ENCODE measurements at regions not wholly inside any gene's neighbourhood (a gene's known extent, or its start where the extent isn't known, plus 50 kb on each side); places are given as distances from the start of the nearest gene placed in this dataset.
"Not testable (repeated sequence)": the region's sequence is repeated elsewhere in the genome, so short reads cannot be mapped to it uniquely, and the experiment has no call there.

GRCh38 chr4:38416450-38417014 is 247.5 kb upstream of the KLF3 start:
- no peak for DNase-seq (ENCODE audit: low read depth)

DNA sequence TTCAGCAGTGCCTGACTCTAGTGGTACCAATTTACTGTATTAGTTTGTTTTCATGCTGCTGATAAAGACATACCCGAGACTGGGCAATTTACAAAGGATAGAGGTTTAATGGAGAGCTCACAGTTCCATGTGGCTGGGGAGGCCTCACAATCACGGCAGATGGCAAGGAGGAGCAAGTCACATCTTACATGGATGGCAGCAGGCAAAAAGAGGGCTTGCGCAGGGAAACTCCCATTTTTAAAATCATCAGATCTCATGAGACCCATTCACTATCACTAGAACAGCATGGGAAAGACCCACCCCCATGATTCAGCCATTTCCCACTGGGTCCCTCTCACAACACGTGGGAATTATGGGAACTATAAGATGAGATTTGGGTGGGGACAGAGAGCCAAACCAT is 243.7 kb upstream of the KLF3 start:
- DNase-seq (ENCODE audit: low read depth): not testable (repeated sequence)

GRCh38 chr4:38422850-38423249 is 241.1 kb upstream of the KLF3 start:
- no peak for DNase-seq (ENCODE audit: low read depth)

GRCh38 chr4:38424151-38424871 is 239.7 kb upstream of the KLF3 start:
- no peak for DNase-seq (ENCODE audit: low read depth)

GRCh38 chr4:38426532-38426931 is 237.5 kb upstream of the KLF3 start:
- DNase-seq (ENCODE audit: low read depth): no peak

DNA sequence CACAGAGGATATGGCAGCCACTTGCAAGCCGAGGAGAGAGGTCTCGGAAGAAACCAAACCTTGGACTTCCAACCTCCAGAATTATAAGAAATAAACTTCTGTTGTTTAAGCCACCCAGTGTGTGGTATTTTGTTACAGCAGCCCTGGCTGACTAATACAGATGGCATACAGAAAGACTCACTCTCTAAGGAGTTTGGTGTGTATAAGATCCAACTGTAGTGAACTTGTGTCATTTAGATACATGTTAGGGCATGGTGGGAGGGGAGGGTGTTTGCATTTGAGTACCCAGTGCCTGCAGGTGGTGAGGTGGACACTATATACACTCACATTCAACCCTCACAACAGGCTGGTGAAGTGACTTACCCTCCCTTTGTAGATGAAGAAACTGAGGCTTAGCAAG is 233.2 kb upstream of the KLF3 start:
- DNase-seq (ENCODE audit: low read depth): no peak

DNA sequence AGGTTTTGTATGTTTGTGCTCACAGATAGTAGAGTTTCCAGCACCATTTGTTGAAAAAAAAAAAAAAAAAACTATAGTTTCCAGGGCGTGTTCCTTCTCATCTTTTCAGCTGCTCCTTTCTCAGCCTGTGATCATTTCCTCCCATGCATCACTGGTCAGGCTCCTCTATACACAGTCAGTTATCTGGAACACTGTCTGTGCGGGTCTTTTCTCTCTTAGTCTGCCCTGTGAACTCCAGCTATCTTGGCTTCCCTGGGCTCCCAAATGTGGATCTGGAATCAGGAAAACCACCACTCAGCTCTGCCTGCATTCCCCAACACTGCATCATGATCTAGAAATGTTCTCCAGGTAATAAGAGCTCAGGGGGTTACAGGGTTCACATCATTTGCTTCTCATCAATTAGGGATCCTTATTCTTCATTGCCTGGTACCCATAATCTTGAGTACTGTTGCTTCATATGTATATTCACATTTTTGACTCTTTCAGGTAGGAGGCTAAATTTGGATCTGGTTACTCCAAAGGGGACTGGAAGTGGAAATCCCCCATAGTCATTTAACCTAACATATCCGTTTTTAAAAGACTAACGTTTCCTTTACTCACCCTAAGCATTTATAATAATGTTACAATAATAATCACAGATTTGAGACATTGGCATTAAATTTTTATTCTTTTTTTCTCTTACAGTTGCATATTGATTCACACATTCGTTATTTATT is 221.8 kb upstream of the KLF3 start:
- DNase-seq (ENCODE audit: low read depth): no peak

DNA sequence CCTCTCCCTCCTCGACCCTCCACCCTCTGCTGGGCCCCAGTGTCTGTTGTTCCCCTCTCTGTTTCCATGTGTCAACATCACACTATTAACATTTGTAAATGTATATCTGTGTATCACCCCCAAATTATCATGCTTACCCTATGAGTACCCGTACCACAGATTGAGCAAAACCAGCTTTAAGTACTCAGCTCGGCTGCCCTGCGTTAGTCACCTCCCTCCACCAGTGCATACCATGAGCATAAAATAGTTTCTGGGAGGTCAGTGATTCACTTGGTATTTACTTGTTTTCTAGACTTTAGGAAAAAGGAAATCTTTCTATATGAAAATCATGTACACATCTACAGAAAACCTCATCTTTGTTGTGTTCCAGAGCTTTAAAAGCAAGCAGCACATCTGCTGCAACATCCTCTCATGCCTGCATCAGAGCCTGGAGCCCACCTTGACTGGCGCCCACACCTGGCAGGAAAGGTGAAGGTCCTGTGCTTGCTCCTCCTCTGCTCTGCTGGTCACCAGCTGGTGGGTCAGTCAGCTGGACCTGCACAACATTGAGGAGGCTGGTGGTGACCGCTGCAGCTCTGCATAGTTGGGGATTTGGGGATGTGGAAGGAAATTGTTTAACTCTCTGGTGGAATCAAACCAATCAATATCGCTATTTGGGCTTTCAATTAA is 214.4 kb upstream of the KLF3 start:
- no peak for DNase-seq (ENCODE audit: low read depth)

DNA sequence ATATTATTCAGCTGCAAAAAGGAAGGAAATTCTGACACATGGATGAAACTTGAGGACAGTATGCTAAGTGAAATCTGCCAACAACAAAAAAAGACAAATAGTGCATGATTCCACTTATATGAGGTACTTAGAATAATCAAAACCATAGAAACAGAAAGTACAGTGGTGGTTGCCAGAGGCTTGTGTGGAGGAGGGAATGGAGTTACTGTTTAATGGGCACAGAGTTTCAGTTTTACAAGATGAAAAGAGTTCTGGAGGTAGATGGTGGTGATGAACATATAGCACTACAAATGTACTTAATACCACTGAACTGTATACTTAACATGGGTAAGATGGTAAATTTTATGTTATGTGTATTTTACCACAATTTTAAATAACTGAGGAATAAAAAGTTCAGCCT is 212.0 kb upstream of the KLF3 start:
- DNase-seq (ENCODE audit: low read depth): no peak

- no peak for DNase-seq (ENCODE audit: low read depth)
These were observed 211.5 kb upstream of the KLF3 start for GRCh38 chr4:38452542-38452941.

GRCh38 chr4:38453253-38453881 is 210.6 kb upstream of the KLF3 start:
- no peak for DNase-seq (ENCODE audit: low read depth)

DNA sequence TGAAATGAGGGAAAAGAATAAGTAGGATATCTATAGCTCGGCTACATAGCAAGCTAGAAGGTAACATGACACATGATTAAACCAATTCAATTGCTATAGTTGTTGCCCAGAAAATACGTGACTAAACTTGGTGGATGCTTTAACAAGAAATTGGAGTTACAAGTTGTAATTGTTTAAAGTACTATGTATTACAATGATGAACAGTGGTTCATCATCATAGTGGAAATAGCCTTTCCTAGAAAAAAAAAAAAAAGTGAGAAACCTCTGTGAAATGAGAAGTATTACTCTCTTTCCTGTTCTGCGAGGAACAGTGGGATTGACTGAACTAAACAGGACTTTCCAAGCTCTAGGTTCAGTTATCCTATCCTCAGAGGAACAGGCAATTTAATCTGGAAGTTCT is 209.7 kb upstream of the KLF3 start:
- DNase-seq (ENCODE audit: low read depth): no peak

DNA sequence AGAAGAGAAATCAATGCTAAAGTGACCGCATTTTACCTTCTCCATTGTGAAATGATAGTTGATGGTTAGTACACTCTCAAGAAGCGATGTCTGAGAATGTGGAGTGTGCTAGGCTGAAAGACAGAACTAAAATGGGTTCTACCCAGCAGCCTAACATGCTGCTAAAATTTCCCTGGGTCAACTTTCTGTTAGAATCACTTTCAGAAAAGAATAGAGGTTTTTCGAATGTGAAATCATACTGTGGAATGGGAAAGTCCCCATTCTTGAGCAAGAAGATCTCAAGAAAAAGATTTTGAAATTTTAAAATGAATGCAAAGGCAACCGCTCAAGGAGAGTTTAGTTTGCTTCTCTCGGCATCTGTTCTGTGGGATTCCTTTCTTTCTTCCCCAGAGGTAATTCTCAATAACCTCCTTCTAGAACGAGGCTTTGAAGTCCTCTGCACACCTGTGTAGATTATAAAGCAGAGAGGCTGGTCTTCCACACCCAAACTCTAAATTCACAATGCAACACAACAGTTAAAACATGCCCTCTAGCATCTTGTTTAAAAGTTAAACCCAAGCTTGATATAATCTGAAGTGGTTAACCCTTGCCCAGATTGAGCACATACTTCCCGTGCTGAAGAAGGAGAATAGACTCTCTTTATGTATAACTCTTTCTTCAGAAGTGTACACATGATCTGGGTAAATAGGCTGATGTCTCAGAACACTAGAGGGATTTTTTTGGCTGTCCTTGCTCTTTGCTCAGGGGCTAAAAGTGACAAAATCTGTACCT is 208.7 kb upstream of the KLF3 start:
- DNase-seq (ENCODE audit: low read depth): no peak

DNA sequence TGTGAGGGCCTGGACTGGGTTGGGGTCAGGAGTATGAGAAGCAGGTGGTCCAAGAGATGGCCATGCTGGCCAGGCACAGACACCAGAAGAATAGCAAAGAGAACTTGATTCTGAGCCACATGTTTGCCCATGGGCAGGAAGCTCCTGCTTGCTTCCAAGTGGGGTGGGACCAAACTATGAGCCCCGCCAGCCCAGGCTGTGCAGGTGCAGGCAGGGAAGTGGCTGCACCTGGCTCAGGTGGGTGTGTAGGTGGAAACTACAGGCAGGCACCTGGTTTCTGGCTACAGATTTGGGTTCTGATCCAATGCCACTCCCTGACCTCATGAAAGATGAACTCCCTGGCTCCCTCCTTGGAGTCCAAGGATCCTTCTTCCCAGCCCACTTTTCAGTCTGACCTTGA is 207.9 kb upstream of the KLF3 start:
- DNase-seq (ENCODE audit: low read depth): no peak

DNA sequence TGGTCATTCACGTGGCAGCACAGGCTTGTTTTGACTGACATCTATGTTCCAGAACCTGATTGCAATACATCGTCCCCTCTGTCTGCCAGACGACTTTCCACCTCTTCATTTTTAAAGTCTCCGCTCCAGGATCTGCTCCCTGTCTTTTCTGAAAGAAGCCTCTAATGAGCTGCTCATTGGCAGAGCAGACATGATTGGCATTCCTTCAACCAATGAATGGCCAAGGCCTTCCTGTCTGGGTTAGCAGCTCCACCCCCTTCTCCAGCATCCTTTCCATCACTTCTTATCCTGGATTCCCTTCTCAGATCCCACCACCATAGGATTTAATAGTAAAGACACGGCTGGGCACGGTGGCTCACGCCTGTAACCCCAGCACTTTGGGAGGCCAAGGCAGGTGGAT is 202.7 kb upstream of the KLF3 start:
- DNase-seq (ENCODE audit: low read depth): peak; percentile 12

- DNase-seq (ENCODE audit: low read depth): no peak
These were observed 201.5 kb upstream of the KLF3 start for GRCh38 chr4:38462367-38463055.

DNA sequence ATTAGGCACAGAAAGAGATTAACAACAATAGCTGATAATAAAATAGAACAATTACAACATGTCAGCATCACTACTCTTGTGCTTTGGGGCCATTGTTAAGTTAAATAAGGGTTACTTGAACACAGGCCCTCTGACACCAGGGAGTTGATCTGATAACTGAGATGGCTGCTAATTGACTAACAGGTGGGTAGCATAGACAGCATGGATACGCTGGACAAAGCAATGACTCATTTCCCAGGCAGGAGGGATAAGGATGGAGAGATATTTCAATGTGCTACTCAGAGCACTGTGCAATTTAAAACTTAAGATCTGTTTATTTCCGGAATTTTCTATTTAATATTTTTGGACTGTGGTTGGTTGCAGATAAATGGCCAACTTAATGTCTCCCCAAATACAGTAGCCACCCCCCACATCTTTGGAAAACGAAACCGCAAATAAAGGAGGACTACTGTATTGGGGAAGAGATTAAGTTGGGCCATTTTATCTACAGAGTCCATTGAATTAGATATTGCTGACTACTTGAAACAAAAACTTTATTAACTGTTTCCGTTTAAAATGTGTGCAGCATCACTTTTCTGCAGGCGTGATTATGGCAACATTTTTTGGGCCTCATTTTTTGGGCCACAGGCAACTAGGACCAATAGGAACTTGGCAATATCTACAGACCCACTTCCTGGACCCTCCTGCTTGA is 200.6 kb upstream of the KLF3 start:
- DNase-seq (ENCODE audit: low read depth): no peak

DNA sequence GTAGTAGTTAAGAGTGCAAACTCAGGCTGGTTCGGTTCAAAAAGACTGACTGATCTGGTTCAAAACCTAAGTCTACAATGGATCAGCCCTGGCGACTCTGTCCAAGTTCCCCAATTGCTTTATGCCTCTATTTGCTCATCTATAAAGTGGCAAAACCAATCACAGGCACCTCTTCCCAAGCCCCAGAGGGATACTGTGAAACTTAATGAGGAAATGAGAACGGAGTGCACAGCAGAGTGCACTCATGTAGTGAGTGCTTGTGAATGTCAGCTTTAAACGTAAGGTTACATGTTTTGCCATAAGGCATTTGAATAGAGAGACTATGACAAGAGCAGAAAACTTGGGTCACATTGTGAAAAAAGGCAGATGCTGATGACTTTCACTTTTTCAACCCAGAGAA is 199.7 kb upstream of the KLF3 start:
- no peak for DNase-seq (ENCODE audit: low read depth)

DNA sequence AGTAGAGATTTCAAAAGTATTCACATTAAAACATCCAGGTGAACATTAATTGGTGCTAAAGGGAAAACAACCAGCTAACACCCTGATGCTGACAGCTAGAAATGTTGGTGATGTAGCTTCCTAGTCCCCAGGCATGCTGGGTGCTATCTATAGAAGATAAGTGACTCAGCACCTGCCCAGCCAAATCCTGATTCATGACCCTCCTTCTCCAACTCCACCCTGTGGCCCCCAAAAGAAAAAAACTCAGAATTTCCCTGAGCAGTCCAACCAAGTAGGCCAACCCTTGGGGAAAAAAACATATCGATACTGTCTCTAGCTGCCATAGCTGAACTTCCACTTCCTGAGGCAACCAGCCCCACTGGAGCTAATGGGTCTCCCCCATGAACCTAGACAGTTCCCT is 197.6 kb upstream of the KLF3 start:
- no peak for DNase-seq (ENCODE audit: low read depth)

GRCh38 chr4:38467296-38467695 is 196.7 kb upstream of the KLF3 start:
- DNase-seq (ENCODE audit: low read depth): no peak
